K562 (cell line): ENCODE measurements at regions not wholly inside any gene's neighbourhood (a gene's known extent, or its start where the extent isn't known, plus 50 kb on each side); places are given as distances from the start of the nearest gene placed in this dataset.

Experiments used
- ATAC-seq: fragments of 200-7000 bp; cut with Tn5 transposase; 3 replicates; pipeline ENCODE4 v1.9.1; 2020; ENCODE audit warnings: moderate library complexity
- BruUV-seq: library from RNA; stranded (reverse); fragments of 400-500 nt; replicated peaks from 2 replicates; lab custom pipeline; 2021; lab: Mats Ljungman, UMichigan
- CTCF ChIA-PET: fragments of 300-600 bp; formaldehyde crosslinking; extraction: SDS; loops from one replicate; lab custom pipeline; 2021; ENCODE audit warnings: low intra/inter-chr PET ratio; lab: Yijun Ruan, JAX
- POLR2A ChIA-PET: fragments of 300-600, 350-650 bp; sonication (Branson Sonifier 250); formaldehyde crosslinking; extraction: SDS; loops from one replicate; lab custom pipeline; 2021; ENCODE audit warnings: antibody characterized with exemption, inconsistent platforms; lab: Yijun Ruan, JAX
- DNase-seq, 4 experiments: peaks; one replicate each; pipeline versions ENCODE4 v3.0.0 to v3.0.0-alpha.2; 2011 to 2018; ENCODE audit warnings: low spot score in 3 of 4, mixed read lengths in 3 of 4; ENCODE audit errors: extremely low read depth in 1 of 4
- FAIRE-seq: peaks from 2 replicates; lab custom pipeline; 2011; peaks lifted over from hg19 to GRCh38; lab: Jason Lieb, UNC
- H2AFZ ChIP-seq: 2 replicates; pipeline ENCODE4 v1.6.0; 2011; ENCODE audit warnings: low read depth, low read length, control low read depth, inconsistent platforms
- H3K27ac ChIP-seq: fragments of 200-600 bp; 3 replicates; pipeline ENCODE4 v1.8.0; 2011; ENCODE audit warnings: low read depth, mild to moderate bottlenecking, control low read depth, inconsistent platforms, low read length, moderate library complexity, mixed read lengths; ENCODE audit errors: extremely low read depth
- H3K27me3 ChIP-seq, 2 experiments: fragments of 300-600 bp in 1 of 2; 2 replicates in 1 of 2; 3 replicates in 1 of 2; pipeline versions ENCODE4 v1.6.0 to v1.8.0; 2011; ENCODE audit warnings: inconsistent platforms in 2 of 2, low read length in 2 of 2, mild to moderate bottlenecking in 1 of 2, mixed read lengths in 1 of 2, moderate library complexity in 1 of 2; ENCODE audit not compliant: control insufficient read depth in 2 of 2, insufficient read depth in 2 of 2
- H3K36me3 ChIP-seq: fragments of 300-600 bp; 3 replicates; pipeline ENCODE4 v1.8.0; 2011; ENCODE audit warnings: mild to moderate bottlenecking, low read length, inconsistent platforms; ENCODE audit not compliant: control insufficient read depth, insufficient read depth
- H3K4me1 ChIP-seq, 2 experiments: fragments of 200-600 bp in 1 of 2; replicated peaks in 1 of 2; 2 replicates in 1 of 2; 3 replicates in 1 of 2; pipeline versions ENCODE4 v1.5.1 to v1.8.0; 2011; ENCODE audit warnings: inconsistent platforms in 2 of 2, low read length in 2 of 2, mild to moderate bottlenecking in 1 of 2, mixed read lengths in 1 of 2, moderate library complexity in 1 of 2; ENCODE audit not compliant: control insufficient read depth in 2 of 2, insufficient read depth in 2 of 2
- H3K4me2 ChIP-seq: 2 replicates; pipeline ENCODE4 v1.6.1; 2011; ENCODE audit warnings: low read length, control low read depth, inconsistent platforms, mixed read lengths; ENCODE audit not compliant: insufficient read depth
- H3K4me3 ChIP-seq: fragments of 200-600 bp; sonication (generic), shearing (Covaris generic); 2 replicates; pipeline ENCODE4 v1.5.1; 2016; ENCODE audit warnings: control low read depth, inconsistent platforms
- H3K79me2 ChIP-seq: fragments of 200-600 bp; 3 replicates; pipeline ENCODE4 v1.8.0; 2011; ENCODE audit warnings: low read length, inconsistent platforms; ENCODE audit not compliant: control insufficient read depth, insufficient read depth
- H3K9ac ChIP-seq, 2 experiments: 2 replicates each; pipeline versions ENCODE4 v1.6.0 to v1.6.1; 2011; ENCODE audit warnings: low read depth in 2 of 2, low read length in 2 of 2, control low read depth in 1 of 2, inconsistent platforms in 1 of 2, mild to moderate bottlenecking in 1 of 2, mixed read lengths in 1 of 2; ENCODE audit not compliant: insufficient read depth in 1 of 2
- H3K9me1 ChIP-seq: one replicate; pipeline ENCODE4 v1.6.0; 2011; ENCODE audit warnings: inconsistent platforms, mild to moderate bottlenecking, low read length, moderate library complexity; ENCODE audit not compliant: control insufficient read depth, insufficient read depth
- H3K9me3 ChIP-seq: replicated peaks from 2 replicates; pipeline ENCODE4 v1.5.1; 2011; ENCODE audit warnings: low read depth, low read length, inconsistent platforms; ENCODE audit not compliant: control insufficient read depth, insufficient read depth
- H4K20me1 ChIP-seq: replicated peaks from 2 replicates; pipeline ENCODE4 v1.6.1; 2011; ENCODE audit warnings: low read length, inconsistent platforms, mixed read lengths; ENCODE audit not compliant: control insufficient read depth, insufficient read depth
- ARNT ChIP-seq, 2 experiments: fragments of 450-650 bp; IDR thresholded peaks; 2 replicates each; pipeline ENCODE4 v1.6.1; 2016; ENCODE audit warnings: mild to moderate bottlenecking in 1 of 2
- CHD1 ChIP-seq: fragments of 200-600 bp; sonication (generic); IDR thresholded peaks from one replicate; pipeline ENCODE4 v1.6.1; 2012; ENCODE audit warnings: mild to moderate bottlenecking, moderate library complexity, low read length, inconsistent platforms
- MAFG ChIP-seq: fragments of 450-650 bp; conservative IDR thresholded peaks from 2 replicates; pipeline ENCODE4 v1.6.1; 2016; ENCODE audit warnings: missing genetic modification characterization, missing compliant biosample characterization
- MED1 ChIP-seq: sonication (generic); formaldehyde crosslinking; IDR thresholded peaks from 2 replicates; pipeline ENCODE4 v1.8.1; 2023; ENCODE audit warnings: missing genetic modification reagents, borderline replicate concordance
- POU5F1 ChIP-seq: fragments of 150-350 bp; IDR thresholded peaks from 2 replicates; pipeline ENCODE4 v1.6.1; 2014; ENCODE audit warnings: borderline replicate concordance, low read length, low read depth, mild to moderate bottlenecking; ENCODE audit not compliant: partially characterized antibody
- THAP12 ChIP-seq: fragments of 250-450 bp; sonication (Bioruptor Pico); IDR thresholded peaks from 2 replicates; pipeline ENCODE4 v1.9.0; 2021; ENCODE audit warnings: mild to moderate bottlenecking, inconsistent platforms
- ZBTB7A ChIP-seq: IDR thresholded peaks from 2 replicates; pipeline ENCODE4 v1.6.1; 2011; ENCODE audit warnings: low read depth, mild to moderate bottlenecking, low read length, moderate library complexity, borderline replicate concordance; ENCODE audit not compliant: control insufficient read depth
- ZNF133 ChIP-seq: fragments of 250-450 bp; sonication (Bioruptor Pico); IDR thresholded peaks from 2 replicates; pipeline ENCODE4 v1.4.0; 2020; ENCODE audit warnings: mild to moderate bottlenecking
- ZNF274 ChIP-seq: IDR thresholded peaks from 2 replicates; pipeline ENCODE4 v1.6.1; 2011; ENCODE audit warnings: low read depth, mild to moderate bottlenecking, low read length, moderate library complexity, borderline replicate concordance
- ZNF512 ChIP-seq: IDR thresholded peaks from 2 replicates; pipeline ENCODE4 v1.6.1; 2016; ENCODE audit warnings: missing genetic modification characterization, missing compliant biosample characterization
- ZNF668 ChIP-seq: fragments of 250-450 bp; sonication (Bioruptor Pico); IDR thresholded peaks from 2 replicates; pipeline ENCODE4 v1.8.0; 2022; ENCODE audit warnings: mild to moderate bottlenecking, inconsistent platforms
- WGBS: fragments of 100-300 bp; shearing (Covaris generic); methylation state at CpG from one replicate; pipeline ENCODE4 v1.1.6; 2016; ENCODE audit warnings: low coverage, mixed read lengths; ENCODE audit not compliant: insufficient coverage; ENCODE audit errors: missing lambda C conversion rate; 5-methylcytosine and 5-hydroxymethylcytosine counted together
- in situ Hi-C: fragments of 300-500 bp; cut with MboI; formaldehyde crosslinking; loops from 4 replicates; pipeline ENCODE4 v1.15.0; 2018; ENCODE audit warnings: inconsistent platforms, mixed read lengths
- intact Hi-C: fragments of 100-400 bp; cut with micrococcal nuclease; formaldehyde crosslinking; loops from 2 replicates; pipeline ENCODE4 v1.14.2; 2022

- intact Hi-C loops: no loop called here
- BruUV-seq: no TSS peak
- no peaks in the 10 kb centered on the region for H3K79me2 ChIP-seq
- H3K4me3 ChIP-seq: no peak overlapping the region
- DNase-seq (no peak), ATAC-seq (no peak), FAIRE-seq (no peak)
- H3K4me1 ChIP-seq: no peaks in the 10 kb centered on the region
- no peaks in the 10 kb centered on the region for H3K9me1 ChIP-seq
- H4K20me1 ChIP-seq: no peaks in the 10 kb centered on the region
- WGBS: 0% methylated on average over 1 of the region's 1 CpG
- no peak overlapping the region for H2AFZ ChIP-seq
- H3K27me3 ChIP-seq: no peaks in the 10 kb centered on the region
- H3K9me3 ChIP-seq: no peaks in the 10 kb centered on the region
- H3K4me2 ChIP-seq: no peak overlapping the region
- ChIA-PET POLR2A (no interaction called here), CTCF (no interaction called here)
- no peak overlapping the region for H3K9ac ChIP-seq
- TF ChIP-seq POU5F1 (no peak), ZNF274 (no peak), ZNF512 (tag) (no peak), MED1 (CRISPR knock-in tag) (no peak), CHD1 (no peak), THAP12 (CRISPR knock-in tag) (no peak), ZNF133 (CRISPR knock-in tag) (no peak), ARNT (IDR thresholded peaks at IDR 0.05) (no peak), MAFG (tag) (no peak), ZNF668 (no peak), ZBTB7A (no peak)
- in situ Hi-C loops: no loop called here
- H3K36me3 ChIP-seq: no peaks in the 10 kb centered on the region
- H3K27ac ChIP-seq: no peak overlapping the region
These were observed 816.4 kb upstream of the FBXO33 start for GRCh38 chr14:40248671-40249070.
